HFFc6 (cell line): ENCODE measurements at regions not wholly inside any gene's neighbourhood (a gene's known extent, or its start where the extent isn't known, plus 50 kb on each side); places are given as distances from the start of the nearest gene placed in this dataset.
"Not testable (repeated sequence)": the region's sequence is repeated elsewhere in the genome, so short reads cannot be mapped to it uniquely, and the experiment has no call there.

ENCODE experiments used
- DNase-seq: peaks from one replicate; pipeline ENCODE4 v3.0.0-alpha.2; 2018
- H3K27ac Mint-ChIP-seq: 2 replicates; pipeline ENCODE4 v1.8.0; 2020; ENCODE audit warnings: mild to moderate bottlenecking, mixed read lengths
- H3K27me3 Mint-ChIP-seq: 2 replicates; pipeline ENCODE4 v1.8.0; 2021; ENCODE audit warnings: mild to moderate bottlenecking, moderate library complexity, mixed read lengths; ENCODE audit not compliant: insufficient read depth
- H3K36me3 Mint-ChIP-seq: 2 replicates; pipeline ENCODE4 v1.8.0; 2021; ENCODE audit warnings: low read depth, mixed read lengths
- H3K4me1 Mint-ChIP-seq: 2 replicates; pipeline ENCODE4 v1.8.0; 2020; ENCODE audit warnings: low read depth, mixed read lengths
- H3K4me3 Mint-ChIP-seq: 2 replicates; pipeline ENCODE4 v1.8.0; 2020; ENCODE audit warnings: mild to moderate bottlenecking, moderate library complexity, mixed read lengths
- H3K9me3 Mint-ChIP-seq: 2 replicates; pipeline ENCODE4 v1.8.0; 2020; ENCODE audit warnings: mild to moderate bottlenecking, mixed read lengths
- TF ChIP-seq, protein P1 (sequence below): fragments of 200-600 bp; sonication (generic); IDR thresholded peaks from 2 replicates; pipeline ENCODE4 v1.5.0; 2021; ENCODE audit warnings: antibody characterized with exemption, mild to moderate bottlenecking

DNA sequence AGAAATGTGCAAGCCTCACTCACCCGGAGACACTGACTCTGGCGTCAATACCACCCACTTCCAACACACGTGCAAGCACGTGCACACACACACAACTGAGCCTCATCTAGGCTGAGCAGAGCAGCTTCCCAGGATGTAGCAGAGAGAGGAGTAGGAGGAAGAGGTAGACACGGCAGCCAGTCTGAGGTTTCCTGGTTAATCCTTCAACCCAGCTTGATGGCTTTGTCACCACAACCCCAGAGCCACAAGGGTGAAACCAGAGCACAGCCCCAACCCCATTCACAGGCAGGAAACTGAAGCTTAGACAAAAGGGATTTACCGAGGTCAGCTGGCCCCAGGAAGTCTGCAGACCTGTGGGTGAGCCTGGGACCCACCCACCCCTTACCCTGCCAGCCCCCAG lies 905.3 kb downstream of the TUBA3C start:
- H3K4me1 Mint-ChIP-seq, H3K27me3 Mint-ChIP-seq, H3K36me3 Mint-ChIP-seq, H3K4me3 Mint-ChIP-seq, DNase-seq, H3K9me3 Mint-ChIP-seq, H3K27ac Mint-ChIP-seq: not testable (repeated sequence)

- H3K9me3 Mint-ChIP-seq, DNase-seq, H3K27ac Mint-ChIP-seq, H3K36me3 Mint-ChIP-seq, H3K4me1 Mint-ChIP-seq, H3K4me3 Mint-ChIP-seq, H3K27me3 Mint-ChIP-seq: not testable (repeated sequence)
These were observed 907.7 kb downstream of the TUBA3C start for GRCh38 chr13:18273785-18274514.

DNA sequence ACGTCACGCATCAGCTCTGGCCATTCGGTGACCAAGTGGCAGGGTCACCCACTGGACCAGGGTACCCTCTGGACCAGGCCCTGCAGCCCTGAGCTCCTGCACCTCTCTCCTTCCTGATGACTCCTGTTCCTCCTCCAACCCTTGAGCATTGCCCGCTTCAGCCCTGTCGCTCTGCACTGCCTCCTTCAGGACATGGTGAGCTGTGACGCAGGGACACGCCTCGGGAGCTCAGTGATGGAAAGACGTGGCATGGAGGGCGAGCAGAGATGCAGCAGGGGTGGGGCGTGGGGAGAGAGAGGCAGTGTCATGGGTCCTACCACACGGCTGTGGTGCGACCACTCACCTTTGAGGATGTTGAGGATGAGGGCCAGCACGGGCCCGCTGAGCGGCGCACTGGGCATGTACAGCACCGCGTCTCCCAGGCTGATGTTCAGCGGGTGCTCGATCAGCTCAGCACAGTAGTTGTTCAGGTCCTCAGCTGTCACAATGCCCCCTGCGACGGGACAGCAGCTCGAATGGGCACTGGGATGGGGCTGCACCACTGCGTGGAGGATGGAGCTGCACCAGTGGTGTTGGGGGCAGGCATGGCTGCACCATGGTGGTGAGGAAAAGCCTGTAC lies 922.7 kb downstream of the TUBA3C start:
- not testable (repeated sequence) for H3K9me3 Mint-ChIP-seq, H3K27ac Mint-ChIP-seq, DNase-seq, H3K27me3 Mint-ChIP-seq, H3K4me3 Mint-ChIP-seq, H3K36me3 Mint-ChIP-seq, H3K4me1 Mint-ChIP-seq

DNA sequence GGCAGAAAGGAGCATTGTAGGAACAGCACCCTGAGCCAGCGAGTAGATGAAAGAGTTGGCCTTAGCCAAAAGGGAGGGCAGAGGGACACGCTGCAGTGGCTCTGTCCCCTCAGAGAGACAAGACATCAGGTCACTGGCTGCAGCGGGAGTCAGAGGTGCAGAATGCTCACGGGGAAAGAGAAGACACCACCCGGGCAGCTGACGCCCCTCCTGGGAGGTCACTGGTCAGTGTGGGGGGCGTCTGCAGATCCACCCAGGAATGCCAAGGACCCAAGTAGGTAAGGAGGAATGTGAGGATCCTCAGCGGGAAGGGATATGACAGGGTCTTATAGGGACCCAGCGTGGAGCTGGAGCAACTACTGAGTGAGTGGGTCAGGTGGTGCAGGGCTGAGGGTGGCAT lies 923.9 kb downstream of the TUBA3C start:
- H3K27me3 Mint-ChIP-seq, H3K36me3 Mint-ChIP-seq, H3K4me3 Mint-ChIP-seq, H3K9me3 Mint-ChIP-seq, DNase-seq, H3K4me1 Mint-ChIP-seq, H3K27ac Mint-ChIP-seq: not testable (repeated sequence)

GRCh38 chr13:18252848-18253247 lies 928.8 kb downstream of the TUBA3C start:
- H3K27ac Mint-ChIP-seq, H3K27me3 Mint-ChIP-seq, H3K36me3 Mint-ChIP-seq, H3K4me1 Mint-ChIP-seq, H3K4me3 Mint-ChIP-seq, DNase-seq: not testable (repeated sequence)
- H3K9me3 Mint-ChIP-seq: peaks cover 19% of the 10 kb centered on the region

GRCh38 chr13:18248533-18249240 lies 932.9 kb downstream of the TUBA3C start:
- H3K27ac Mint-ChIP-seq, H3K4me1 Mint-ChIP-seq, H3K36me3 Mint-ChIP-seq, H3K27me3 Mint-ChIP-seq, H3K4me3 Mint-ChIP-seq, DNase-seq: not testable (repeated sequence)
- H3K9me3 Mint-ChIP-seq: peaks cover 13% of the 10 kb centered on the region

GRCh38 chr13:18240086-18240485 lies 941.5 kb downstream of the TUBA3C start:
- not testable (repeated sequence) for H3K4me3 Mint-ChIP-seq, H3K4me1 Mint-ChIP-seq, H3K27me3 Mint-ChIP-seq, H3K9me3 Mint-ChIP-seq, DNase-seq, H3K36me3 Mint-ChIP-seq, H3K27ac Mint-ChIP-seq

- not testable (repeated sequence) for H3K36me3 Mint-ChIP-seq, H3K4me3 Mint-ChIP-seq, H3K4me1 Mint-ChIP-seq, H3K9me3 Mint-ChIP-seq, DNase-seq, H3K27ac Mint-ChIP-seq, H3K27me3 Mint-ChIP-seq
These were observed 943.0 kb downstream of the TUBA3C start for GRCh38 chr13:18238586-18238985.

DNA sequence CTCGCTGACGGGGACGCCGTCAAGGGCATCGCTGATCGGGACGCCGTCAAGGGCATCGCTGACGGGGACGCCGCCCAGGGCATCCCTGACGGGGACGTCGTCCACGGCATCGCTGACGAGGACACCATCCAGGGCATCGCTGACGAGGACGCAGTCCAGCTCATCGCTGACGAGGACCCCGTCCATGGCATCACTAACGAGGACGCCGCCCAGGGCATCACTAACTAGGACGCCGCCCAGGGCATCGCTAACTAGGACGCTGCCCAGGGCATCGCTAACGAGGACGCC lies 945.2 kb downstream of the TUBA3C start:
- peaks cover 4% of the 10 kb centered on the region; the same call in 1 of the 2 replicates for H3K9me3 Mint-ChIP-seq
- TF ChIP-seq, protein P1, sequence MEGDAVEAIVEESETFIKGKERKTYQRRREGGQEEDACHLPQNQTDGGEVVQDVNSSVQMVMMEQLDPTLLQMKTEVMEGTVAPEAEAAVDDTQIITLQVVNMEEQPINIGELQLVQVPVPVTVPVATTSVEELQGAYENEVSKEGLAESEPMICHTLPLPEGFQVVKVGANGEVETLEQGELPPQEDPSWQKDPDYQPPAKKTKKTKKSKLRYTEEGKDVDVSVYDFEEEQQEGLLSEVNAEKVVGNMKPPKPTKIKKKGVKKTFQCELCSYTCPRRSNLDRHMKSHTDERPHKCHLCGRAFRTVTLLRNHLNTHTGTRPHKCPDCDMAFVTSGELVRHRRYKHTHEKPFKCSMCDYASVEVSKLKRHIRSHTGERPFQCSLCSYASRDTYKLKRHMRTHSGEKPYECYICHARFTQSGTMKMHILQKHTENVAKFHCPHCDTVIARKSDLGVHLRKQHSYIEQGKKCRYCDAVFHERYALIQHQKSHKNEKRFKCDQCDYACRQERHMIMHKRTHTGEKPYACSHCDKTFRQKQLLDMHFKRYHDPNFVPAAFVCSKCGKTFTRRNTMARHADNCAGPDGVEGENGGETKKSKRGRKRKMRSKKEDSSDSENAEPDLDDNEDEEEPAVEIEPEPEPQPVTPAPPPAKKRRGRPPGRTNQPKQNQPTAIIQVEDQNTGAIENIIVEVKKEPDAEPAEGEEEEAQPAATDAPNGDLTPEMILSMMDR: no peak

More for the DNA sequence above, 945.2 kb downstream of the TUBA3C start:
- Mint-ChIP-seq H3K36me3 (no peaks in the 10 kb centered on the region), H3K27me3 (no peaks in the 10 kb centered on the region), H3K27ac (no peak overlapping the region), H3K4me1 (no peaks in the 10 kb centered on the region), H3K4me3 (no peak overlapping the region)
- DNase-seq: no peak
